Mesenchymal stem cell (in vitro differentiated cells and primary cell): ENCODE measurements at regions not wholly inside any gene's neighbourhood (a gene's known extent, or its start where the extent isn't known, plus 50 kb on each side); places are given as distances from the start of the nearest gene placed in this dataset.

Experiments used
- DNase-seq: peaks from one replicate; pipeline ENCODE4 v3.0.0-alpha.2; 2013
- H2AFZ ChIP-seq: one replicate; pipeline ENCODE4 v1.6.1; 2013; ENCODE audit warnings: low read depth, mild to moderate bottlenecking, control low read depth, inconsistent platforms, low read length, moderate library complexity
- H2AK5ac ChIP-seq: 2 replicates; pipeline ENCODE4 v1.6.1; 2013; ENCODE audit warnings: low read length, moderate library complexity, mild to moderate bottlenecking, inconsistent platforms; ENCODE audit not compliant: severe bottlenecking
- H2BK120ac ChIP-seq: one replicate; pipeline ENCODE4 v1.6.1; 2013; ENCODE audit warnings: low read depth, mild to moderate bottlenecking, inconsistent platforms, low read length, moderate library complexity
- H2BK12ac ChIP-seq, 2 experiments: one replicate each; pipeline ENCODE4 v1.6.1; 2013; ENCODE audit warnings: inconsistent platforms in 2 of 2, low read length in 2 of 2, mild to moderate bottlenecking in 2 of 2, moderate library complexity in 2 of 2, control low read depth in 1 of 2
- H2BK15ac ChIP-seq: one replicate; pipeline ENCODE4 v1.6.1; 2013; ENCODE audit warnings: mild to moderate bottlenecking, low read depth, inconsistent platforms; ENCODE audit not compliant: poor library complexity, severe bottlenecking
- H2BK5ac ChIP-seq: 2 replicates; pipeline ENCODE4 v1.6.1; 2013; ENCODE audit warnings: low read depth, mild to moderate bottlenecking, low read length, control low read depth, inconsistent platforms; ENCODE audit not compliant: poor library complexity, severe bottlenecking
- H3K14ac ChIP-seq, 2 experiments: one replicate each; pipeline ENCODE4 v1.6.1; 2013; ENCODE audit warnings: inconsistent platforms in 2 of 2, low read length in 2 of 2, control low read depth in 1 of 2, mild to moderate bottlenecking in 1 of 2, moderate library complexity in 1 of 2
- H3K18ac ChIP-seq, 2 experiments: one replicate each; pipeline ENCODE4 v1.6.1; 2013; ENCODE audit warnings: inconsistent platforms in 2 of 2, low read length in 2 of 2, control low read depth in 1 of 2, low read depth in 1 of 2, mild to moderate bottlenecking in 1 of 2
- H3K23ac ChIP-seq, 2 experiments: one replicate each; pipeline ENCODE4 v1.6.1; 2013; ENCODE audit warnings: inconsistent platforms in 2 of 2, low read length in 2 of 2, mild to moderate bottlenecking in 2 of 2, moderate library complexity in 2 of 2, control low read depth in 1 of 2
- H3K27ac ChIP-seq: 2 replicates; pipeline ENCODE4 v1.5.1; 2013; ENCODE audit warnings: mild to moderate bottlenecking, moderate library complexity, low read length, control low read depth, inconsistent platforms; ENCODE audit not compliant: poor library complexity, severe bottlenecking
- H3K27me3 ChIP-seq, 2 experiments: 2 replicates each; pipeline versions ENCODE4 v1.6.1 to v1.7.0; 2013; ENCODE audit warnings: low read length in 2 of 2, mild to moderate bottlenecking in 2 of 2, moderate library complexity in 2 of 2, control low read depth in 1 of 2, inconsistent platforms in 1 of 2; ENCODE audit not compliant: control insufficient read depth in 1 of 2, insufficient read depth in 1 of 2
- H3K36me3 ChIP-seq, 2 experiments: 2 replicates each; pipeline versions ENCODE4 v1.6.1 to v1.7.0; 2013; ENCODE audit warnings: low read length in 2 of 2, control low read depth in 1 of 2, inconsistent platforms in 1 of 2, low read depth in 1 of 2, mild to moderate bottlenecking in 1 of 2; ENCODE audit not compliant: insufficient read depth in 2 of 2, control insufficient read depth in 1 of 2
- H3K4ac ChIP-seq, 2 experiments: one replicate each; pipeline ENCODE4 v1.6.1; 2013; ENCODE audit warnings: inconsistent platforms in 2 of 2, low read length in 2 of 2, mild to moderate bottlenecking in 2 of 2, moderate library complexity in 2 of 2, control low read depth in 1 of 2, low read depth in 1 of 2
- H3K4me1 ChIP-seq: 2 replicates; pipeline ENCODE4 v1.6.1; 2013; ENCODE audit warnings: low read depth, low read length, control low read depth; ENCODE audit not compliant: control insufficient read depth, insufficient read depth
- H3K4me2 ChIP-seq: 2 replicates; pipeline ENCODE4 v1.6.1; 2013; ENCODE audit warnings: low read length, mild to moderate bottlenecking, inconsistent platforms; ENCODE audit not compliant: poor library complexity, severe bottlenecking
- H3K4me3 ChIP-seq, 2 experiments: 2 replicates each; pipeline versions ENCODE4 v1.5.1 to v1.7.0; 2013; ENCODE audit warnings: low read length in 2 of 2, mild to moderate bottlenecking in 2 of 2, control low read depth in 1 of 2, low read depth in 1 of 2; ENCODE audit not compliant: insufficient read depth in 1 of 2
- H3K79me1 ChIP-seq: replicated peaks from 2 replicates; pipeline ENCODE4 v1.6.1; 2013; ENCODE audit warnings: mild to moderate bottlenecking, control low read depth, low read length, inconsistent platforms; ENCODE audit not compliant: poor library complexity, severe bottlenecking
- H3K9ac ChIP-seq: 2 replicates; pipeline ENCODE4 v1.7.0; 2013; ENCODE audit warnings: mild to moderate bottlenecking, low read length, moderate library complexity
- H3K9me3 ChIP-seq: 2 replicates; pipeline ENCODE4 v1.7.0; 2013; ENCODE audit warnings: mild to moderate bottlenecking, low read length; ENCODE audit not compliant: control insufficient read depth
- H4K8ac ChIP-seq: one replicate; pipeline ENCODE4 v1.6.1; 2013; ENCODE audit warnings: inconsistent platforms, mild to moderate bottlenecking, low read length, moderate library complexity
- H4K91ac ChIP-seq: one replicate; pipeline ENCODE4 v1.6.1; 2013; ENCODE audit warnings: mild to moderate bottlenecking, low read length, inconsistent platforms
- WGBS: methylation state at CpG from one replicate; pipeline ENCODE4 v1.1.7; 2013; ENCODE audit warnings: mixed read lengths; 5-methylcytosine and 5-hydroxymethylcytosine counted together

DNA sequence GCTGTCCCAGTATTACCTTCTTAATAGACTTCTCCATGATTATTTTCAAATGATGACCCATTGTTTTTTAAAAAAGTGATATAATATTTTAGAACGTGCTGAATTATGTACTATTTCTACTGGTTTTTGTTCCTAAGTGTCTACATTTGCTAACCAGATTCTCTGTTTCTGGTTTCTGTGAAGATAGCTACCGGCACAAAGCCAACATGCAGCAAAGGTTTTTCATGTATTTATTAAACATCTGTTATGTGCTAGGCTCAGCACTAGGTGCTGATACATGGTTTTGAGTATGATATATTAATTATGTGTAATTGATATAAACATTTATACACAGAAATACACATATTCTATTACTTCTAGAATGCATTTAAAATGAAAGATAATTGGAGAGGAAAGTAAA is 1035.6 kb downstream of the PCDH17 start:
- no peak overlapping the region for H3K4me2 ChIP-seq
- no peaks in the 10 kb centered on the region for H3K4me1 ChIP-seq
- no peak overlapping the region for H2BK120ac ChIP-seq
- H3K79me1 ChIP-seq: no peaks in the 10 kb centered on the region
- H3K9me3 ChIP-seq: peaks cover 5% of the 10 kb centered on the region
- H2BK15ac ChIP-seq: no peak overlapping the region
- no peak overlapping the region for H3K14ac ChIP-seq
- no peak overlapping the region for H2AFZ ChIP-seq
- no peak overlapping the region for H2BK12ac ChIP-seq
- no peak overlapping the region for H3K18ac ChIP-seq
- no peak overlapping the region for H4K8ac ChIP-seq
- H3K9ac ChIP-seq: no peak overlapping the region
- H3K36me3 ChIP-seq: no peaks in the 10 kb centered on the region
- no peak overlapping the region for H3K4me3 ChIP-seq
- no peak overlapping the region for H2AK5ac ChIP-seq
- 100% methylated on average over 1 of the region's 2 CpGs for whole genome bisulfite sequencing
- no peak overlapping the region for H3K23ac ChIP-seq
- H4K91ac ChIP-seq: no peak overlapping the region
- no peak overlapping the region for H3K4ac ChIP-seq
- no peak overlapping the region for H2BK5ac ChIP-seq
- H3K27ac ChIP-seq: no peak overlapping the region
- H3K27me3 ChIP-seq: no peaks in the 10 kb centered on the region
- DNase-seq: no peak

DNA sequence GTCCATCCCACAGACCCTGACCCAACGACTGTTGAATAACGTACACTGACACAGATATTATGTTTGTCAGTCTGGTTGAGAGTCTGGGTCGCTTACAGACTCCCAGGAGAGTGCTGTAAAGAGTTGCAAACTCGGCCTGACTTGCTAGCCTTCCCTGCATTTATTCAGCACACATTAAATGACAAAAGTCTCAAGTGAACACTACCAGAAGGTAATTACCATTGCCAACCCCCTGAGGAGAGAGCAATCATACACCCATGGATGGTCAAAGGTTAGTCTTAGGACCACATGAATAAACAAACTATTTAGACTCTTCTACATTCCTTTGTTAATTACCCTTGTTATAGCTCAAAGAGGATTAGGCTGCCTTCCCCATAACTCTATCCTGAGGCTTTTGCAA is 1048.6 kb downstream of the PCDH17 start:
- Histone ChIP-seq H2BK12ac (no peak overlapping the region), H3K36me3 (no peaks in the 10 kb centered on the region), H2BK120ac (no peak overlapping the region), H3K4me3 (no peak overlapping the region), H4K91ac (no peak overlapping the region), H3K4ac (no peak overlapping the region), H3K4me2 (no peak overlapping the region), H3K23ac (no peak overlapping the region), H4K8ac (no peak overlapping the region), H2BK15ac (no peak overlapping the region), H2AFZ (no peak overlapping the region), H2BK5ac (no peak overlapping the region), H3K9me3 (peaks cover 4% of the 10 kb centered on the region), H2AK5ac (no peak overlapping the region), H3K79me1 (no peaks in the 10 kb centered on the region), H3K14ac (no peak overlapping the region), H3K27me3 (no peaks in the 10 kb centered on the region), H3K18ac (no peak overlapping the region), H3K4me1 (no peaks in the 10 kb centered on the region), H3K9ac (no peak overlapping the region), H3K27ac (no peak overlapping the region)
- 41% methylated on average over 4 of the region's 4 CpGs for WGBS
- DNase-seq: no peak

DNA sequence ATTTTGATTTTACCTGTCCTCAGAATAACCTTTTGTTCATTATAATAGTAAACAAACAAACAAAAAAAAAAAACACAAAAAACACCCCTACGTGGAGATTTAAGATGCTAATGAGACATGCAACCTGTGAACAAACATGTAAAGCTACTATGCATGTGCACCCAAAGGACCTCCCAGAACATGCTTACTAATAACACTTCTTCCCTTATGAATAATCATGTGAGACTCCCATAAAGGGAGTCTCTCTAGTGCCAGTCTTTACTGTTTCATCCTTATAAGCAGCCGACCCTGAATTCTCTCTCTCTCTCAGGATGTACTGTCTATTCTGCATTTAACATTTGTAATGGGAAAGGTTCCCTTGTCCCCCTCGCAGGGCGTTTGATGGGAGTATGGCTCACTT is 1051.1 kb downstream of the PCDH17 start:
- Histone ChIP-seq H3K4me1 (no peaks in the 10 kb centered on the region), H2BK15ac (no peak overlapping the region), H2BK120ac (no peak overlapping the region), H4K91ac (no peak overlapping the region), H3K4ac (no peak overlapping the region), H3K79me1 (no peaks in the 10 kb centered on the region), H2BK12ac (no peak overlapping the region), H2AK5ac (no peak overlapping the region), H3K27me3 (no peaks in the 10 kb centered on the region), H3K9me3 (peaks cover 14% of the 10 kb centered on the region), H3K4me2 (no peak overlapping the region), H3K27ac (no peak overlapping the region), H3K4me3 (no peak overlapping the region), H3K23ac (no peak overlapping the region), H3K18ac (no peak overlapping the region), H3K14ac (no peak overlapping the region), H3K36me3 (no peaks in the 10 kb centered on the region), H2BK5ac (no peak overlapping the region), H3K9ac (no peak overlapping the region), H4K8ac (no peak overlapping the region), H2AFZ (no peak overlapping the region)
- WGBS: 91% methylated on average over 4 of the region's 4 CpGs
- no peak for DNase-seq

DNA sequence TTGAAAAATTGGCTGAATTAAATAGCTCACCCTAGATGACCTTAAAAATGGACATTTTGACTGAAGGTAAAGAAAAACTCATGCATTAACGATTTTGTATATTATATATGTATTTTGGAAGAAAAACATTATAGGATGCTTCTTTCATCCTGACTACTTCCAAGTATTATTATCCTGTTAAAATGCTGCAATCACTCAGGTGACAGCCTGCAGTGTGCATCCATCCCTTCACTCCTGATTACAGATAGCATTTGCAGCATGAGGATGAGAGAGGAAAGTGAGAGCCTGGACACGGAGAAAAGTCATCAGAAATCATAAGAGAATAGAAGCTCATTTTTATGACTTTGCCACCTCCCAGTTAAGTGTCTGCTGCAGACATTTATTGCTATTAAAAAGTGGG is 1055.6 kb downstream of the PCDH17 start:
- H3K4me1 ChIP-seq: no peaks in the 10 kb centered on the region
- H3K36me3 ChIP-seq: no peaks in the 10 kb centered on the region
- H3K23ac ChIP-seq: no peak overlapping the region
- no peak for DNase-seq
- H3K27me3 ChIP-seq: no peaks in the 10 kb centered on the region
- no peak overlapping the region for H3K27ac ChIP-seq
- no peak overlapping the region for H2BK120ac ChIP-seq
- no peak overlapping the region for H3K4me3 ChIP-seq
- no peak overlapping the region for H3K4me2 ChIP-seq
- H2AK5ac ChIP-seq: no peak overlapping the region
- no peak overlapping the region for H3K9ac ChIP-seq
- H2AFZ ChIP-seq: no peak overlapping the region
- no peak overlapping the region for H4K91ac ChIP-seq
- H3K9me3 ChIP-seq: peaks cover 13% of the 10 kb centered on the region
- H4K8ac ChIP-seq: no peak overlapping the region
- no peaks in the 10 kb centered on the region for H3K79me1 ChIP-seq
- no peak overlapping the region for H2BK15ac ChIP-seq
- H2BK5ac ChIP-seq: no peak overlapping the region
- H2BK12ac ChIP-seq: no peak overlapping the region
- no peak overlapping the region for H3K14ac ChIP-seq
- no peak overlapping the region for H3K18ac ChIP-seq
- no CpG with 5 or more reads among the region's 2 CpGs for WGBS
- H3K4ac ChIP-seq: no peak overlapping the region
